ENCODE measurements at regions not wholly inside any gene's neighbourhood (a gene's known extent, or its start where the extent isn't known, plus 50 kb on each side); places are given as distances from the start of the nearest gene placed in this dataset.
"Not testable (repeated sequence)": the region's sequence is repeated elsewhere in the genome, so short reads cannot be mapped to it uniquely, and the experiment has no call there.

DNA sequence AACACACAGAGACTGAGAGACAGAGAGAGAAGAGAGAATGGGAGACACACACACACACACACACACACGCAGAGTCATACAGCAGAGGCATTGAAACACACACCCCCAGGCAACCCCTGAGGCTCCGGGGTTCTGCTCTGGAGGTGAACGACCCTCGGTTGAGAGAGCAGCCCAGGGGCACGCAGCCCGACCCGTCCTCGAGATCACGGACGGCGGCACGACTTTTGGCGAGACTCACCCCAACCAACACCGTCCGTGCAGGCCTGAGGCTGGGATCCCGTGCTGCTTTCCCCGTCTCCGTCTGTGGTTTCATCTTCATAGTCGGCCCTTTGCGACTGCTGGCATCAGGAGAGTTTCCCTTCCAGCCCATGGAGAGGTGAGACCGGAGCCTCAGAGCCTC is 683.9 kb upstream of the TPTE start:
- not testable (repeated sequence) for DNase-seq

DNA sequence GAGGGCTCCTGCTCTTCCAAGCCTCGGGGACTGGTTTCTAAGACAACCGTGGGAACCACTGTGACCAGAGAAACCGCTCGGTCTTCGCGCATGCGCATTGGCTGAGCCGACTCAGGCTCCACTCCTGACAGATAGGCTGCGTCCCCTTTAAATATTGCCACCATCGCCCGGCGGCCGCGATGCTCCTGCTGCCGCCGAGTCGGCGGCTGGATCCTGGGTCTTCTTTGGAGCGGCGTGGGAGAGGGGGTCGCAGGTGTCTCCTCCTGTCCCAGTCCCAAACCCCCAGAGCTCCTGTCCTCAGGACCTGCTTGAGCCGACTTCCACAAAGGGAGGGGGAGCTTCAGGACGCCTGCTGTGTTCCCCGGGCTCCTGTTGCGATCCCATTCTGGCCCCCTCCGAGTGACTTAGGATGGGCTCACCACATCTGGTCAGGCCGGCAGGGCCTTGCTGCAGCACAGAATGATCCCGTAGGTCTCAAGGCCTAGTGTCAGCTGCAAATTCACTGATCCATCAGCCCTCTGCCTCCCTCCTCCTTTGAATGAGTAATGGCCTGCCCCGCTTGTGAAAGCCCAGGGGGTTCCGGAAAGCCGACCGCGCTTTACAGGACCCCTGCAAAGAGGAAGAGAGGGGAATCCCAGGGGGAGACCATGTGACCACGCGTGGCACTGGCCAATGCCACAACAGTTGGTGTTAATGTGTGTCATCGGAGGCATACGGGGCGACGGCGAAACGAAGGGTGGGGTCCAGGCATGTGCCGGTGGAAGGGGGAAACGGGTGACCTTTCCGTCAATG is 683.2 kb upstream of the TPTE start:
- DNase-seq: no peak

DNA sequence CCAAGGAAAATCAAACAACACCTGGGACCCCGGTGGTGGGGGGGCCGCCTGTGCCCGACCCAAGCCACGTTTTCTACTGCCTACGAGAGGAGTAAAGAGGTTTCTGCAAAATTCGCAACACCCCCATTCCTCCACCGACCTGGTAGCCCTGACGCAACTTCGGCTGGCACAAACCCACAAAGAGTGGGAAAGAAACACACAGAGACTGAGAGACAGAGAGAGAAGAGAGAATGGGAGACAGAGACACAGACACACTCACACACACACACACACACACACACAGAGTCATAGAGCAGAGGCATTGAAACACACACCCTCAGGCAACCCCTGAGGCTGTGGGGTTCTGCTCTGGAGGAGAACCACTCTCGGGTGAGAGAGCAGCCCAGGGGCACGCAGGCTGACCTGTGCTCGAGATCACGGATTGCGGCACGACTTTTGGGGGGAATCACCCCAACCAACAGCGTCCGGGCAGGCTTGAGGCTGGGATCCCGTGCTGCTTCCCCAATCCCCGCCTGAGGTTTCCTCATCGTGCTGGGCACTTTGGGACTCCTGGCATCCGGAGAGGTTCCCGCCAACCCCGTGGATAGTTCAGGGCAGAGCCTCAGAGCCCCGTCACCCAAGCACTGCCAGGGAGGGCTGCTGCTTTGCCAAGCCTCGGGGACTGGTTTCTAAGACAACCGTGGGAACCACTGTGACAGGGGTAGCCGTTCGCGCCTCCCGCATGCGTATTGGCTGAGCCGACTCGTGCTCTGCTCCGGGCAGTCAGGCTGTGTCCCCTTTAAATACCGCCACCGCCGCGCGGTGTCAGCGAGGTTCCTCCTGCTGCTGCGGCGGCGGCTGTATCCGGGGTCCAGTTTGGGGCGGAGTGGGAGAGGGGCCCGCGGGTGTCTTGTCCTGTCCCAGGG is 682.4 kb upstream of the TPTE start:
- DNase-seq: no peak

DNA sequence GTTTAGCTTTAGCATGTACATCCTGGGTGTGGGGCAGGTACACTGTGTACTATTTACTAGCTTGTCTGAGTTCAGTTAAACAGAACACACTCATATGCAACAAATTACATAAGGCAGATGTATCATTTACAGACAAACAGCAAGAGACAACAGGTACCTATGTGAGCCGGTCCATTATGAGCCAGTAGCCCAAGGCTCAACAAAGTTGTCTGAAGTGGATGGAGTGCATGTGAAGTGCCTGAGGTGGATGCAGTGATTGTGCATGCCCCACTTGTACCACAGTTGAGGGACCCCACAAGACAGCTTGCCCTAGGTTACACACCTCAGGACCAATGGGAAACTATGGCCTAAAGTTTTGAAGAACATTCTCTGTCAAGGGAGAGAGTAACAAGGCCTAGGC is 677.3 kb upstream of the TPTE start:
- not testable (repeated sequence) for DNase-seq

DNA sequence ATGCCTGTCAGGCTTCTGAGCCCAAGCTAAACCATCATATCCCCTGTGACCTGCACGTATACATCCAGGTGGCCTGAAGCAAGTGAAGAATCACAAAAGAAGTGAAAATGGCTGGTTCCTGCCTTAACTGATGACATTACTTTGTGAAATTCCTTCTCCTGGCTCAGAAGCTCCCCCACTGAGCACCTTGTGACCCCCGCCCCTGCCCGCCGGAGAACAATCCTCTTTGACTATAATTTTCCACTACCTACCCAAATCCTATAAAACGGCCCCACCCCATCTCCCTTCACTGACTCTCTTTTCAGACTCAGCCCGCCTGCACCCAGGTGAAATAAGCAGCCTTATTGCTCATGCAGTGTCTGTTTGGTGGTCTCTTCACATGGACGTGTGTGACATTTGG is 673.9 kb upstream of the TPTE start:
- not testable (repeated sequence) for DNase-seq

DNA sequence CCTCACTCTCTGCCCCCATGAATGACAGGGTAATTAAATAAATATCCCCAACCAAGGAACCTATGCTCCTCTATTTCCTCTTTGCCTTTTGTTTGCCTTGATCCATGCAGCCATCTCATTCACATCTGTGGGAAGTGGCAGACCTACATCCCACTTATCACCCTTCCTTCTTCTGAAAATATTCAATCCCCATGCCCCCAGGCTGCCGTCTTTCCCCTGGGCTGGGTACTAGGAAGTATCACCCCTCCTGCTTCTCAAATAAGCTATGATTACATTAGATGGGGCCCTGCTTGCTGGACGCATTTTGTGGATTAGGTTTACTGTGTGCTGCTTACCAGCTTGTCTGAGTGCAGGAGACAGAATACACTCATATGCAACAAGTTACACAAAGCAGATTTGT is 670.2 kb upstream of the TPTE start:
- DNase-seq: not testable (repeated sequence)

DNA sequence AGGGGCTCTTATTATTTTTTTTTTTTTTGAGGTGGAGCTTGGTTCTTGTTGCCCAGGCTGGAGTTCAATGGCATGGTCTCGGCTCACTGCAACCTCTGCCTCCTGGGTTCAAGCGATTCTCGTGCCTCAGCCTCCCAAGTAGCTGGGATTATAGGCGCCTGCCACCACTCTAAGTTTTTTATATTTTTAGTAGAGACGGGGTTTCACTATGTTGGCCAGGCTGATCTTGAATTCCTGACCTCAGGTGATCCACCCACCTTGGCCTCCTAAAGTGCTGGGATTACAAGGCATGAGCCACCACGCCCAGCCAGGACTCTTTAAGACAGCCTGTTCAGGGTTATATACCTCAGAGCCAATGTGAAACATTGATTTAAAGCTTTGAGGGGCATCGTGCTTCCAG is 669.7 kb upstream of the TPTE start:
- DNase-seq: not testable (repeated sequence)

DNA sequence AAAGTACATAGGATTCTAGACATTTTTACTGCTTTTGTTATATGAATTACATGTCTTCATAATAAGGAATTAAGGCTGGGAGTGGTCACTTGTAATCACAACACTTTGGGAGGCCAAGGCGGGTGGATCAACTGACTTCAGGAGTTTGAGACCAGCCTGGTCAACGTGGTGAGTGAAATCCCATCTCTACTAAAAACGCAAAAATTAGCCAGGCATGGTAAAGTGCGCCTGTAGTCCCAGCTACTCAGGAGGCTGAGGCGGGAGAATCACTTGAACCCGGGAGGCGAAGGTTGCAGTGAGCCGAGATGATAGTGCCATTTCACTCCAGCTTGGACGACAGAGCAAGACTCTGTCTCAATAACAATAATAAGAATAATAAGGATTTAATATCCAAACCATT is 663.8 kb upstream of the TPTE start:
- DNase-seq: not testable (repeated sequence)

DNA sequence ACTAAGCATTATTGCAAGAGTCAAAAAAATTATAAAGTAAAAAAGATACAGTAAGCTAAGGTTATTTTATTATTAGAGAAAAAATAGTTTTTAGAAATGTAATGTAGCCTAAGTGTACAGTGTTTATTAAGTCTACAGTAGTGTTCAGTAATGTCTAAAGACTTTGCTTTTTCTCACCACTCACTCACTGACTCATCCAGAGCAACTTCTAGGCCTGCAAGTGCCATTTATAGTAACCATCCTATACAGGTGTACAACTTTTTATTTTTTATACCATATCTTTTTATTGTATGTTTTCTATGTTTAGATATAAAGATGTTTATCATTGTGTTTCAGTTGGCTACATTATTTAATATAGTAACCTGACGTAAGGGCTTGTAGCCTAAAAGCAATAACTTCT is 661.5 kb upstream of the TPTE start:
- DNase-seq: not testable (repeated sequence)

DNA sequence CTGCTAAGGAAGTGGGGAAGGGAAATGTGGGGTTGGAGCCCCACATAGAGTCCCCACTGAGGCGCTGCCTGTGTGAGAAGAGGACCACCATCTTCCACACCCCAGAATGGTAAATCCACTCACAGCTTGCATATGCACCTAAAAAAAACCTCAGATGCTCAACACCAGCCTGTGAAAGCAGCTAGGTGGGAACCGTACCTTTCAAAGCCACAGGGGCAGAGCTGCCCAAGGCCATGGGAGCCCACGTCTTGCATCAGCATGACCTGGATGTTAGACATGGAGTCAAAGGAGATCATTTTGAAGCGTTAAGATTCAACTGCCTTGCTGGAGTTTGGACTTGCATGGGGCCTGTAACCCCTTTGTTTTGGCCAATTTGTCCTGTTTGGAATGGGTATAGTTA is 658.9 kb upstream of the TPTE start:
- not testable (repeated sequence) for DNase-seq

DNA sequence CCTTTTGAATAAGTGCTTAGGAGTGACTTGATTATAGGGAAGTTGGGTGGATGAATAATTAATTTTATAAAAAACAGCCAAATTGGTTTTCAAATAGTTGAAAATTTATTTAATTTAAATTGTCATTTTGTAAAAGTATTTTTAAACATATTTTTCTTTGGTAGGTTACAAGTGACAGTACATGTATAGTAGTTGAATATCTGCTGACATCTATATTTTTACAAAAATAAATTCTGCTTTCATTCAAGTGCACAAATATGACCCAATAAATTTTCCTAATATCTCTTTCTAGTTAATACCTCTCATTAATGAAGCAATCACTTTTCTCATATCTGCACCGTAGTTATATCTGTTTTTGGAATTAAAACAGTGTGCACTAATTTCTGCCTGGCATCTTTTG is 653.6 kb upstream of the TPTE start:
- not testable (repeated sequence) for DNase-seq

DNA sequence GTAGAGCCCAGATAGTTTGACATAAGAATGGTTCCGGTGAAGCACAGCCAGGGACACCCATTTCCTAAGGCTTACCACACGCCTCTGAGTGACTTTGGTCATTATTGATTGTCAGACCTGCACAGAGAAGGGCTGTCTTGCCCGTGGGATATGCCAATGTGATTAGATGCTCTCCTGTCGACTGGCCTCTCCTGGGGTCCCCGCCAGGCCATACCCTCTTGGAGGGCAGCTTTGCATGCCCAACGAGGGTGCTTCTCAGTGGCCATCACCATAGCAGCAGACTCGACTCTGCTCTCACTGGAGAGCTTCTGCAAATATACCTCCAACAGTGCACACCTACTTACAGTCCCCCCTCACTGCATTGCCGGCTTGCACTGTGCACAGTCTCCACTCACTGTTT is 648.3 kb upstream of the TPTE start:
- DNase-seq: not testable (repeated sequence)

DNA sequence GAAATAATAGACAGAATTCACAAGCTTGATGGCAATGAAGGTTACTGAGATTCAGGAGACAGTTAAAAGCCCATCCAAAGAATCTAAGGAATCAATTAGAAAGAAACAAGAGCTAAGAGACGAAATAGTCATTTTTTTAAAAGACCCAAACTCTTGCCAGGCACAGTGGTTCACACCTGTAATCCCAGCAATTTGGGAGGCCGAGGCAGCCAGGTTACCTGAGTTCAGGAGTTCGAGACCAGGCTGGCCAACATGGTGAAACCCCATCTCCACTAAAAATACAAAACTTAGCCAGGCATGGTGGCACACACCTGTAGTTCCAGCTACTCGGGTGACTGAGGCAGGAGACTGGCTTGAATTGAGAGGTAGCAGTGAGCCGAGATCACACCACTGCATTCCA is 647.2 kb upstream of the TPTE start:
- not testable (repeated sequence) for DNase-seq

DNA sequence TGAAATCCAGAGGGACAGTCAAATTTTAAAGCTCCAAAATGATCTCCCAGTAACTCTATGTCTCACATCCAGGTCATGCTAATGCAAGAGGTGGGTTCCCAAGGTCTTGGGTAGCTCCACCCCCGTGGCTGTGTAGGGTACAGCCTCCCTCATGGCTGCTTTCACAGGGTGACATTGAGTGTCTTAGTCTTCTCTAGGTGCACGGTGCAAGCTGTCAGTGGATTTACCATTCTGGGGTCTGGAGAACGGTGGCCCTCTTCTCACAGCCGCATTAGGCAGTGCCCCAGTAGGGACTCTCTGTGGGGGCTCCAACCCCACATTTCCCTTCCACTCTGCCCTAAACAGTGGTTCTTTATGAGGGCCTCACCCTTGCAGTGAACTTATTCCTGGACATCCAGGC is 640.0 kb upstream of the TPTE start:
- DNase-seq: not testable (repeated sequence)

DNA sequence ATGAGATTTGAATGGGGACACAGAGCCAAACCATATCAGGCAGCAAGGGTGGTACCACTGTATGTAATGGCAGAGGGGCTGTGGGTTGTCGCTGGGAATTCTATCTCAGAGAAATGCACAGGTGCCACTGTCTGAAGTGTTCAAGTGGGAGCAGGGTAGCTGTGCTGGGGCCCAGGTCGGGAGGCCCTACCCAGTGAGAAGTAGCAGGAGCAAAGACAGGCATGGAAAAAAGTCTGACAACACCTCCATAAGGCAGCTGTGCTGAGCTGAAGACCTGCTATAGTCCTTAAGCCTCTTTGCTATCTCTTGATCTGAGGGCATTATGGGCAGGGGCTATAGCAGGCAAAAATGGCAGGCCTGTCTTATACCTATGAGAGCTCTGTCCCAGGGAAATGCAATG is 638.3 kb upstream of the TPTE start:
- DNase-seq: not testable (repeated sequence)

DNA sequence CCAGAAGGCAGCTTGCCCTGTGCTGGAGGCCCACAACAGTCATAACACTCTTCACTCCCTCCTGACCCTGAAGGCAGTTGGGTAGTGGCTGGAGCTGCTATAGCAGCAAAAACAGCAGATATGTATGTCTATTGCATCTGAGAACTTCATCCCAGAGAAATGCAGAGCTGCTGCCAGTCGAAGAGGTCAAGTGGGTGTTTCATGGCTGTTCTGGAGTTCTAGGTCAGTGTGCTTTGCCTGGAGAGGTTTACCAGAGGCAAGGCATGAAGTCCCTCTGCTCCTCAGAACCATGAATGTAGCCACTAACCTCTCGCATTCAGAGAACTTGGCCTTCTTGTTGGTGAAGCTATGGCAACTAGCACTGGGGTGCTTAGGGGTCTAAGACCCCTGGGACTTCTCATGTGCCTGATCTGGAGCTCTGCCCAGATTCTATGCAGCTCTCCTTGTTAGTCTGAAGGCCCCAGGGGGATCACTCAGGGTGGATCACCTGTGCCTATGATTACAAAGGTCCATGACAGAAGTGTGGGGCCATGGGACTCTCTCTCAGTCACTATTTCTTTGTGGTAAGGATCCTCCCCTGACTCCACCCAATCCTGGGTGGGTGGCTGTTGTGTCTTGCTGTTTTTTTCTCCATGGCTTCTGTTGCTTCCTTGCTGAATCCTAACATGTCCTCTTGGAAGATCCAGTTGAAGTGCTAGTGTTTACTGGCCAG is 637.7 kb upstream of the TPTE start:
- DNase-seq: not testable (repeated sequence)

DNA sequence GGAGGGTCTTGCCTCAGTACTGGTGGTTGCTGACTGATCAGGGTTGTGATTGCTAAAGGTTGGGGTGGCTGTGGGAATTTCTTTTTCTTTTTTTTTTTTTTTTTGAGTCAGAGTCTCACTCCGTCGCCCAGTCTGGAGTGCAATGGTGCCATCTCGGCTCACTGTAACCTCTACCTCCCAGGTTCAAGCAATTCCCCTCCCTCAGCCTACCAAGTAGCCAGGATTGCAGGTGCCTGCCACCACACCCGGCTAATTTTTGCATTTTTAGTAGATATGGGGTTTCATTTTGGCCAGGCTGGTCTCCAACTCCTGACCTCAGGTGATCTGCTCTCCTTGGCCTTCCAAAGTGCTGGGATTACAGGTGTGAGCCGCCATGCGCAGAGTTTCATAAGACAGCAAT is 632.9 kb upstream of the TPTE start:
- DNase-seq: not testable (repeated sequence)

DNA sequence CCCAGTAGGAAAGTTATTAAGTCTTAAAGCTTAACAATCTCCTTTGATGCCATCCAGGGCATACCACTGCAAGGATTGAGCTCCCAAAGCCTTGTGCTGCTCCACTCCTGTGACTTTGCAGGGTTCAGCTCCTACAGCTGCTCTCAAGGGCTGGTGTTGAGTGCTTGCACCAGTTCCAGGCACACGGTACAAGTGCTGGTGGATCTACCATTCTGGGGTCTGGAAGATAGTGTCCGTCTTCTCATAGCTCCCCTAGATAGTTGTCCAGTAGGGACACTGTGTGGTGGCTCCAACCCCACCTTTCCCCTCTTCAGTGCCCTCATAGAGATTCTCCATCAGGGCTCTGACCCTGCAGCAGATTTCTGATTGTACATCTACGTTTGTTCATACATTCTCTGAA is 617.8 kb upstream of the TPTE start:
- DNase-seq: not testable (repeated sequence)

DNA sequence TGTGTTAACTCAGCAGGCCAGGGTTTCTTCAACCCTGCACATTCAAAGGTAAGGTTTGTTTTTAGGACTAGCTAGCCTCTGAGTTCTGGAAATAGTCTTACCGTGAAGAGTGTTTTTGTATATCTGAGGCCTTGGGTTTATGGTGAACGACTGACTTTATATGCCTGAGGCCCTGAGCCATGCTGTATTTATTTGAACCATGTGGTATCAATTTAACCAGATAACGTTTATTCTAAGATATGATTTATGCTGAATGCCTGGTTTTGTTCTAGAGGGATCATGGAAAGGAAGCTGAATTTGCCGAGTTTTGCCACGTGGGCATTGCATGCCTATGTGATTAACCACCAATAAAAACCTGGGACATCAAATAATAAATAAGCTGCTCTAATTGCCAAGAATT is 607.2 kb upstream of the TPTE start:
- DNase-seq: not testable (repeated sequence)

DNA sequence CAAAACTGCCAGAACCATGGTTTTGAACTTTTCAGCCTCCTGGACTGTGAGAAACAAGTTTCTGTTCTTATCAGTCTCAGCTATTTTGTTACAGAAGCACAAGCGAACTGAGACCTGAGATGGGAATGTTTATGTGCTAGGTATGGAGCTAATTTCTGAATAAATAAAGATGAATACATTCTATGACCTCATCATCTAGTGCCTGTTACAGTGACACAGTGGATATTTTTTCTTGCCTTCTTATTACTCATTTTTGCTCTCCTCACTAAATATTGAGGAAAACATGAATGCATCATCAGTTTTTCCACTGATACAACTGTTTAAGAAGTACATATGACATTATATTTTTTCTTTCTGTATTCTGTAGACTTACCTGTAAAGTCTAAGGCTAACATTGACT is 601.9 kb upstream of the TPTE start:
- DNase-seq: not testable (repeated sequence)

DNA sequence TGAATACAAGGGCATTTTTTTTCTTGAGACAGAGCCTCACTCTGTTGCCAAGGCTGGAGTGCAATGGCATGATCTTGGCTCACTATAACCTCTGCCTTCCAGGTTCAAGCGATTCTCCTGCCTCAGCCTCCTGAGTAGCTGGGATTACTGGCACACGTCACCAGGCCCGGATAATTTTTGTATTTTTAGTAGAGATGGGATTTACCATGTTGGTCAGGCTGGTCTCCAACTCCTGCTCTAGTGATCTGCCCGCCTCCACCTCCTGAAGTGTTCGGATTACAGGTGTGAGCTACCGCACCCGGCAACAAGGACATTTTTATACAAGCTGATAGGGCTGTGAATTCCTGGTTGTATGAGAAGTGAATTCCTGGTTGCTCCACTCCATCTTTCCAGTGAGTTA is 577.7 kb upstream of the TPTE start:
- DNase-seq: not testable (repeated sequence)

DNA sequence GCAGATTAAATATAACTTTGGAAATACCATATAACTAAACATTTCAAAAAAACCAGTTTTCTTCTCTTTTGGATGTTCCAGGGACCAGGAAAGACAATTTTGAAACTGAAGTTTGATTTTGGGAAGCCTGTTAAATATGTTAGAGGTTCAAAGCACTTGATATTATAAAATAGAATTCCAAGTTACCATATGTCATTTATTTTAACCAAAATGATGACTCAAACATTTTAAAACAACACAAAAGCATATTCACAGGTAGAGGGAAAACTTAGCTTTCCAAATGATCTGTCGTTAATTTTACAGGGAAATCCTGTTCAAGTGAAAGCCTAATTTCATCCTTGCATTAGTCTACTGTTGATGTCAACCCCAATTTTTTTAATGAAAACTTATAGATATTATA is 575.3 kb upstream of the TPTE start:
- DNase-seq: not testable (repeated sequence)

All from tongue (tissue), 1 donor.